AG04450 (cell line): ENCODE measurements at regions not wholly inside any gene's neighbourhood (a gene's known extent, or its start where the extent isn't known, plus 50 kb on each side); places are given as distances from the start of the nearest gene placed in this dataset.

Experiments
- CTCF ChIA-PET: fragments of 300-600, 350-600 bp; formaldehyde crosslinking; extraction: SDS; loops from one replicate; lab custom pipeline; 2022; ENCODE audit warnings: antibody characterized with exemption, inconsistent platforms; lab: Charles Lee
- POLR2A ChIA-PET: fragments of 350-600 bp; formaldehyde crosslinking; extraction: SDS; loops from one replicate; lab custom pipeline; 2021; ENCODE audit warnings: antibody characterized with exemption, inconsistent platforms; lab: Yijun Ruan, JAX
- DNase-seq: peaks from one replicate; pipeline ENCODE4 v3.0.0-alpha.2; 2011; ENCODE audit warnings: low read depth, low spot score
- H3K27ac ChIP-seq: one replicate; pipeline ENCODE4 v1.5.1; 2012; ENCODE audit warnings: low read depth, low read length, control low read depth
- H3K27me3 ChIP-seq: one replicate; pipeline ENCODE4 v1.6.0; 2012; ENCODE audit warnings: low read length; ENCODE audit not compliant: control insufficient read depth, insufficient read depth
- H3K4me3 ChIP-seq: 2 replicates; pipeline ENCODE4 v1.5.1; 2011; ENCODE audit warnings: mild to moderate bottlenecking, low read depth, low read length, control low read depth
- H3K9me3 ChIP-seq: 2 replicates; pipeline ENCODE4 v1.5.1; 2012; ENCODE audit warnings: low read length; ENCODE audit not compliant: control insufficient read depth, insufficient read depth
- CTCF ChIP-seq: IDR thresholded peaks from 2 replicates; pipeline ENCODE4 v1.5.1; 2011; ENCODE audit warnings: low read depth, low read length, control low read depth, inconsistent platforms

DNA sequence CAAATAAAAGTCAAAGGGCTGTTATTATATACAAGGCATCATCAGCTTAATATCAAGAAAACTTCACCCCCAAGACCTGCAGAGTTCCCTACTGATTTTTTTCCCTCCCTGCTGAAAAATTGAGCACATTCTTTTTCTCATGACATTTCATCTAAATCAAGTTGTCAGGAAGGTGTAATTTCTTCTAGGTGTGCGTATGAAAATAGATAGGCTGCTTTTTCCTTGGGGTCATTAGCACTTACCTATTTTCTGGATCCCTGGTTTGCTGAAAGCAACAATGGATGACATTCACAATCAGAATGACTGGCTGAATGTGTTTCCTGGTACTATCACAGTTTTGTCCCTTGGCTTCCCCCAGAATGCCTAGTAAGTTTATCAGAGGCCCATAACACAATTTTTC is 225.0 kb upstream of the KIRREL3 start:
- ChIA-PET CTCF (no interaction called here), POLR2A (no interaction called here)
- H3K27ac ChIP-seq, result no peak overlapping the region
- H3K9me3 ChIP-seq, result no peaks in the 10 kb centered on the region
- H3K4me3 ChIP-seq, result no peak overlapping the region
- H3K27me3 ChIP-seq, result no peaks in the 10 kb centered on the region
- no peak for DNase-seq
- TF ChIP-seq CTCF, result no peak

- Histone ChIP-seq H3K27me3 (no peaks in the 10 kb centered on the region), H3K9me3 (no peaks in the 10 kb centered on the region), H3K4me3 (no peak overlapping the region), H3K27ac (no peak overlapping the region)
- CTCF ChIA-PET, result no interaction called here
- POLR2A ChIA-PET, result interaction anchor here (0.6 kb wide), 1 partner anchor 62 kb away, joined by 4 read pairs; no protein-coding TSS in a partner anchor
- DNase-seq, result no peak
- no peak for TF ChIP-seq CTCF
Observed at GRCh38 chr11:127224276-127224675, 223.7 kb upstream of the KIRREL3 start.

- CTCF ChIA-PET, result no interaction called here
- no peak overlapping the region for H3K27ac ChIP-seq
- no peak for DNase-seq
- H3K27me3 ChIP-seq, result no peaks in the 10 kb centered on the region
- H3K9me3 ChIP-seq, result no peaks in the 10 kb centered on the region
- no peak overlapping the region for H3K4me3 ChIP-seq
- no peak for TF ChIP-seq CTCF
- POLR2A ChIA-PET, result no interaction called here
Observed at GRCh38 chr11:127223633-127224032, 223.1 kb upstream of the KIRREL3 start.

DNA sequence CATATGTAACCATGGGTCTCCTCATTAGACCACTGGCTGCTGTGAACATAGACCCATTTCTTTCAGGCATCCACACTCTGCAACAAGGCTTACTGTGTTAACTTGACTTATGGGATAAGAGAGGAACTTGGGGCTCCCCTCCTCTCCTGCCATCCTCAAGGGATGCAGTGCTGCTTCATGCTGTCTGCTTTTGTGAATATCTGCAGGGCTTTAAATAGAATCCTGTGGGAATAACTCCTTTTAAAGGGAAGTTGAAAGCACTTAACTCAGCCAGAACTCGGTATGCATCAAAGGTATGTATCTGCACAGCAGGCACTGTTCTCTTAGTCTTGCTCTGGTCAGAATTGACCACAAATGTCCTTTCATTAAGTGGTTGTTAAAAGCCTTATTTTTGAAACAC is 222.5 kb upstream of the KIRREL3 start:
- H3K27ac ChIP-seq, result no peak overlapping the region
- POLR2A ChIA-PET, result no interaction called here
- no peak overlapping the region for H3K4me3 ChIP-seq
- DNase-seq, result no peak
- no peaks in the 10 kb centered on the region for H3K9me3 ChIP-seq
- CTCF ChIA-PET, result no interaction called here
- TF ChIP-seq CTCF, result no peak
- H3K27me3 ChIP-seq, result no peaks in the 10 kb centered on the region

DNA sequence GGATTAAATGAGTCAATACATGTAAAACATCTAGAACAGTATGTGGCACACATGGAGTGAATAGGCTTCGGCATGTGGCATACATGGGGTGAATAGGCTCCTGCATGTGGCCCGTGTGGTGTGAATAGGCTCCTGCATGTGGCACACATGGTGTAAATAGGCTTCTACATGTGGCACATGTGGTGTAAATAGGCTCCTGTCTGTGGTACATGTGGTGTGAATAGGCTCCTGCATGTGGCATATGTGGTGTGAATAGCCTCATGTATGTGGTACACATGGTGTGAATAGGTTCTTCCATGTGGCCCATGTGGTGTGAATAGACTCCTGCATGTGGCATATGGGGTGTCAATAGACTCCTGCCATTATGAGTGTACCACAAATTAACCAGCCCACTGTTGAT is 219.1 kb upstream of the KIRREL3 start:
- TF ChIP-seq CTCF, result no peak
- Histone ChIP-seq H3K9me3 (no peaks in the 10 kb centered on the region), H3K27me3 (no peaks in the 10 kb centered on the region), H3K4me3 (no peak overlapping the region), H3K27ac (no peak overlapping the region)
- CTCF ChIA-PET, result no interaction called here
- no peak for DNase-seq
- POLR2A ChIA-PET, result no interaction called here
